ENCODE measurements at regions not wholly inside any gene's neighbourhood (a gene's known extent, or its start where the extent isn't known, plus 50 kb on each side); places are given as distances from the start of the nearest gene placed in this dataset.

DNA sequence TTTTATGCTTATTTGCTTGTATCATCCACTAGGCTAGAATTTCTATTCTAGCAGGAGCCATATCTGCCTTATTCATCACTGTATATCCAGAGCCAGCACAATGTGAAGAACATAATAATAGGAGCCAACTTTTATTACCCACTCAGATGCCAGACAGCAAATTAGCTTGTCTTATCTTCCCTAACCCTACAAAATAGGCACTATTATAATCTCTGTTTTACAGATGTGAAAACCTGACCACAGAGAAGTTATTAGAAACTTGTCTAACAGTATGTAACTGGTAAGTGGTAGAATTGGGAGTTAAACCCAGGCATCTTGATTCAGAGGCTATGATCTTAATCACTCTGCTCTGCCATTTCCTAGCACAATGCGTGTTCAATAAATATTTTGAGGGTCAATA, 579.5 kb downstream of the CAAP1 start:
- no peak for DNase-seq (ENCODE audit: low read depth, low spot score)

- no peak for DNase-seq (ENCODE audit: low read depth, low spot score)
These were observed 581.1 kb downstream of the CAAP1 start for GRCh38 chr9:26311463-26311995.

GRCh38 chr9:26310294-26310693, 582.3 kb downstream of the CAAP1 start:
- DNase-seq (ENCODE audit: low read depth, low spot score), result no peak

DNA sequence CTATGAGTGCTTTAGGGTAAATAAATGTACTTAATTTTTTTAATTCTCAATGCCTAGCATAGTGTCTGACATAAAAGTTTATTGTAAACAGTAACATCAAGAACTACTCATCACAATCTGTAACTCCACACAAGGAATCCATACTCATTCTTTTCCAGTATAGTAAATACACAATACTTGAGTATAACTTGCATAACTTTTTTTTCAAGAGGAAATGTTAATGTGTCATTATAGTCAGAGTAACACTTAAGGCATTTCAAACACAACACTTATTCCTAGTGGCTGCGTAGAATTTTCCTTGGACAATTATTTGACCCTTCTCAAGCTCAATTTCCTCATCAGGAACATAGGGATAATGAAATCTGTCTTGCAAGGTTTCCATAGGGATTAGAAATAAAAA, 584.3 kb downstream of the CAAP1 start:
- DNase-seq (ENCODE audit: low read depth, low spot score), result no peak

- no peak for DNase-seq (ENCODE audit: low read depth, low spot score)
These were observed 590.9 kb downstream of the CAAP1 start for GRCh38 chr9:26301659-26302058.

GRCh38 chr9:26301046-26301445, 591.6 kb downstream of the CAAP1 start:
- no peak for DNase-seq (ENCODE audit: low read depth, low spot score)

DNA sequence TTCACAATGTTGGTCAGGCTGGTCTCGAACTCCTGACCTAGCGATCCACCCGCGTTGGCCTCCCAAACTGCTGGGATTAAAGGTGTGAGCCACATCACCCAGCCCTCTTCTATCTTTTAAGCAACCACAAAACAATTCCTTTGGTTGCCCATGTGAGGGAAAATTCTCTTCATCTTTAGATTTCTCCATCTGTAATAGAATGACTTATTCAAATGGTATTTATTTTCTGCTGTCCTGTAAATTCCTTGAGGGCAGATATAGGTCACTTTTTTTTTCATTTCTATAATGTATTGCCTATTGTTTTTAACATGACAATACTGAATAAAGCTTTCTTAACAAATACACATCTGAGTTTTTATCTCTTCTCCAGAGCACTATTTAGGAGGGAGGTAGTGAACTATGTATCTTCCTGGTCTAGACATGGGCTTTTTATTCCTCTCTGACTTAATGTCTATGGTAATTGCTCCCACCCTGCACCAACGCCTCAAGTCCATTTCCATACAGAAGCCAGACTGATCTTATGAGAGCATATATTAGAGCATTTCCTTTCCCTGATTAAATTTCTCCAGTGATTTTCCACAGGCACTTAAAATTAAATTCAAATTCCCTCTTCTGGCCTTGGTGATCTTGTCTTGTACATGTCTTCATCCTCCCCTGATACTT, 595.6 kb downstream of the CAAP1 start:
- no peak for DNase-seq (ENCODE audit: low read depth, low spot score)

- DNase-seq (ENCODE audit: low read depth, low spot score), result no peak
These were observed 599.7 kb downstream of the CAAP1 start for GRCh38 chr9:26292943-26293342.

DNA sequence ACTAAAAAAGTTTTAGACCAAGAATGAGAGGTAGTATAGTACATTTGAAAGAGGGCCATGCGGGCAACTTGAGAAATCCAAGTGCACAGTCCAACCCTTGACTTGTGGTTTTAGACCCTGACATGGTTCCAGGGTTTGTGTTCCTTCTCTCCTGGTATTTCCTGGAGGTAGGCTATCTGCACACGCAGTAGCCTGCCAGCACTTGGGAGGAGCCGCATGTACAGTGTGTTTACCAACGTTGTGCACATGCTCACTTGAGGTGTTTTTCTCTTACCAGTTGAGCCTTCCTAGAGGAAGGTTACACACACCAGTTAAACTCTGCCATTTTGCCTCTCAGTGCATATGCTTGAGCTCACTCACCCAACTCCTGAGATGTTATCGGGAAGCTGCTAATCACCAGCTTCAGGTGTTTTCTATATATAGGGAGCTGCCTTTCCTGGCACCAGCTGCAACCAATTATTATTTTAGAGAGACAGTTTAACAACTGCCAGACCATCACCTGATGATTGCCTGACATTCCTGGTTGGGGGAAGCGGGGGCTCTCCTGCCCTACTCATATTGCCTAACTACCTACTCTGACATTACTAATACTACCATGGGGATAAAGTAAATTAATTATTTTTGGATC, 593.4 kb upstream of the TUSC1 start:
- no peak for DNase-seq (ENCODE audit: low read depth, low spot score)

GRCh38 chr9:26266146-26266793, 588.0 kb upstream of the TUSC1 start:
- DNase-seq (ENCODE audit: low read depth, low spot score), result no peak

- DNase-seq (ENCODE audit: low read depth, low spot score), result no peak
These were observed 586.7 kb upstream of the TUSC1 start for GRCh38 chr9:26264709-26265601.

- no peak for DNase-seq (ENCODE audit: low read depth, low spot score)
These were observed 585.2 kb upstream of the TUSC1 start for GRCh38 chr9:26263478-26263877.

DNA sequence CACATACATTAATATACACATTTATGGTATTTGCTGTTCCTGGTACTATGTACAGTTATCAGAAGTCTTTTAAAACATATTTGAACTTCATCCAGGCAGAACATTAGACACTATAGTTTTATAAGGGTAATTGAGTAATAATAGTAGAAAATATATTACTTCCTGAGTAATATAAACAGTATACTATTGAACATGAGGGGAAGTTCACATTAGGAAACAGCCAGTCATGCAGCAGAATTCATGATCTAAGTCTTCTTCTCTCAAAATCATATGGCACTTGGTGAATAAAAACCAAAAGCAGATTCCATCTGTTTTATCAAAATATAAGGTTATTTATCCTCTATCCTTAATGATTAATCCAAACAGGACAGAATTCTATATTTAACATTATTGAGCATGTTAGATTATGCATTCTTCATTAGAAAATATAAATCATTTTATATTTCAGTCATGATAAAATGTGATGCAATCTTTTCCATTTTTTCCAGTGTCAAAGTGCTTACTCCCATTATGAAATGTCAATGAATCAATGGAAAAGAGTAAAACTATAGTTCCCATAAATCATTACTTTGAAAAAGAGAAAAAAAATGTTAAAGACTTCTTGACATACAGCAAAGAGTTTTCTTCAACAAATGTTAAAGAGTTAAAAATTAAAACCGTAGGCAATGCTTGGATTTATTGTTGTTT, 584.3 kb upstream of the TUSC1 start:
- DNase-seq (ENCODE audit: low read depth, low spot score), result no peak

- DNase-seq (ENCODE audit: low read depth, low spot score), result peak; percentile 38
These were observed 583.5 kb upstream of the TUSC1 start for GRCh38 chr9:26261503-26262330.

GRCh38 chr9:26260238-26260637, 582.0 kb upstream of the TUSC1 start:
- DNase-seq (ENCODE audit: low read depth, low spot score), result no peak

DNA sequence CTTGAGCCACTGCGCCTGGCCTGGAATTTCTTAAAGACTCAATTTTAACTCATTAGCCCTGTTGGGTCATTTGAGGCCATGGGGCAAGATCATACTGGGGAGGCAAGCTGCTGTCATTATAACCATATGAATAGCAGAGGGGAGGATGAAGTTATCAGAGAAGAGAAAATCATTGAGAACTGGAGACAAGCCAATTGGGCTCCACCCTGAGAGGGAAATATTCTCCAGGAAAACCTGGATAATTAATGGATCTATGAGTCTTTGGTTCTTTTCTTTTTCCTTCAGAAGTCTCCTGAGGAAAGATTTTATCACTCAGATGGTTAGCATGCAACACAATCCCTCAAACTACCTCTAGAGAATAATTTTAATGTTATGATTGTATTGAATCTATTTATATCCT, 569.6 kb upstream of the TUSC1 start:
- no peak for DNase-seq (ENCODE audit: low read depth, low spot score)

GRCh38 chr9:26244661-26245451, 566.6 kb upstream of the TUSC1 start:
- DNase-seq (ENCODE audit: low read depth, low spot score), result no peak

- no peak for DNase-seq (ENCODE audit: low read depth, low spot score)
These were observed 565.5 kb upstream of the TUSC1 start for GRCh38 chr9:26243726-26244125.

DNA sequence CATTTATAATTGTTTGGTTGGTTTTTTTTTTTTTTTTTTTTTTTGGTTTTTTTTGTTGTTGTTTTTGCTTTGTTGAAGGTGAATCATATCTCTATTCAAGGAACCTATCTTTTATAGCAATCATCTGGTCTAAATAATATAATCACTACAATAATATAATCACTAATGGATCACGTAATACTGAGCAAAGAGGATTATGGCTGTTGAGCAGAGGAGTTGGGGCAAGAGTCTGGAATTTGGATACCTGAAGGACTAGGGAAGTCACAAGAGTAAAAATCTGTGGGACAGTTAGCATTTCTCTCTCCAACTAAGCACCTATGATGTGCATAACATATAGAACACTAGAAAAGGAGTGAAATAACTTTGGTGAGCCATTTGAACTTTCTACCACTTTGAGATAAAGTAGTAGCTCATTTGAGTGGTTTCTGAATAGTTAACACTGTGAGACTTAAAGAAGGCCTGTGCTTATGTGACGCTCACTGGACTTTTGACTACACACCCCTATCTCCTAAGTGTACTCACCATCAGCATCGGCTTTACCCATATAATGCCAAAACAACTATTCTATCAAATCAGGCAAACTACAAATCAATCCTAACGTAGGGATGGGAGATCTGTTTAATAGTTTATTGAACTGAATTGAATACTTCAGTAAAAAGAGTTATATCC, 564.9 kb upstream of the TUSC1 start:
- no peak for DNase-seq (ENCODE audit: low read depth, low spot score)
